Mesothelial cell of epicardium (in vitro differentiated cells): ENCODE measurements at regions not wholly inside any gene's neighbourhood (a gene's known extent, or its start where the extent isn't known, plus 50 kb on each side); places are given as distances from the start of the nearest gene placed in this dataset.

ENCODE experiments used
- DNase-seq, 2 experiments: peaks; one replicate each; pipeline ENCODE4 v3.0.0; 2021; ENCODE audit warnings: low spot score in 2 of 2; ENCODE audit not compliant: unreplicated experiment in 2 of 2
- H3K27ac Mint-ChIP-seq: 2 replicates; pipeline ENCODE4 v1.8.0; 2021; ENCODE audit warnings: mixed read lengths
- H3K27me3 Mint-ChIP-seq: 2 replicates; pipeline ENCODE4 v1.8.0; 2021; ENCODE audit warnings: low read depth, mixed read lengths
- H3K36me3 Mint-ChIP-seq: 2 replicates; pipeline ENCODE4 v1.8.0; 2021; ENCODE audit warnings: mixed read lengths
- H3K4me1 Mint-ChIP-seq: 2 replicates; pipeline ENCODE4 v1.8.0; 2021; ENCODE audit warnings: mixed read lengths
- H3K4me3 Mint-ChIP-seq: 2 replicates; pipeline ENCODE4 v1.8.0; 2021; ENCODE audit warnings: mild to moderate bottlenecking, moderate library complexity, mixed read lengths
- H3K9me3 Mint-ChIP-seq: 2 replicates; pipeline ENCODE4 v1.8.0; 2021; ENCODE audit warnings: mixed read lengths
- CTCF ChIP-seq: fragments of 200-600 bp; sonication (generic); IDR thresholded peaks from one replicate; pipeline ENCODE4 v1.5.0; 2021; ENCODE audit warnings: antibody characterized with exemption; ENCODE audit not compliant: unreplicated experiment

DNA sequence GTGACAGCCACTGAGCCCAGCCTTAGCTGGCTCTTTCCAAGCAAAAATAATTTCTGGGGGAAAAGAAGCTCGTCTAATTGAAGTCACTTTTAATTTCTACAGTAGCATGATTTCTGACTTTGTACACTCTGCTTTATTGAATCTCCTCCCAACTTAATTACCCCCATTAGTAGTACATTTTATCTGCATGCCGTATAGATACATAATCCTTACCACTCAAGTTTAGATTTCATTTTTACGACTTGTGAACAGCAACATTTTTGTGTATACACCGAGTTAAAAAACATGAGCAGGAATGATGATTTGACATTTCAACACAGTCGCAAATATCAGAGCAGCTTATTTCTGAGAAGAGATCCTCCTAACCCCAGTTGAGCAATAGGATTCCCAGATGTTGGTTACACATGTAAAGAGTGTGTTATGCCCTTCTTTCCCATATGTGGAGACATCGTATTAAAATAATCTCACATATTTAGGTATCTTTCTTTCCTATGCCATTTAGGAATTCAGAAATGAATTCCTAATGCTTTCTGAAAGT lies 127.3 kb upstream of the MTHFD1L start:
- Mint-ChIP-seq H3K4me3 (no peak overlapping the region), H3K4me1 (peaks cover 40% of the 10 kb centered on the region), H3K27me3 (no peaks in the 10 kb centered on the region), H3K36me3 (peaks cover 24% of the 10 kb centered on the region), H3K27ac (peak overlapping the region; percentile 39), H3K9me3 (no peaks in the 10 kb centered on the region)
- TF ChIP-seq CTCF = no peak
- DNase-seq = no peak

GRCh38 chr6:150739711-150740349 lies 125.7 kb upstream of the MTHFD1L start:
- Mint-ChIP-seq H3K4me1 (peaks cover 48% of the 10 kb centered on the region), H3K9me3 (no peaks in the 10 kb centered on the region), H3K27me3 (no peaks in the 10 kb centered on the region), H3K36me3 (peaks cover 10% of the 10 kb centered on the region), H3K4me3 (no peak overlapping the region), H3K27ac (peak overlapping the region; percentile 52)
- DNase-seq = no peak
- TF ChIP-seq CTCF = no peak

- TF ChIP-seq CTCF = no peak
- Mint-ChIP-seq H3K27me3 (no peaks in the 10 kb centered on the region), H3K9me3 (no peaks in the 10 kb centered on the region), H3K36me3 (peaks cover 7% of the 10 kb centered on the region), H3K4me3 (no peak overlapping the region), H3K4me1 (peaks cover 52% of the 10 kb centered on the region), H3K27ac (no peak overlapping the region)
- no peak for DNase-seq
Measured at GRCh38 chr6:150740453-150740852, 125.0 kb upstream of the MTHFD1L start.

- no peak for DNase-seq
- no peaks in the 10 kb centered on the region for H3K9me3 Mint-ChIP-seq
Measured at GRCh38 chr6:150741633-150742200, 123.8 kb upstream of the MTHFD1L start.

DNA sequence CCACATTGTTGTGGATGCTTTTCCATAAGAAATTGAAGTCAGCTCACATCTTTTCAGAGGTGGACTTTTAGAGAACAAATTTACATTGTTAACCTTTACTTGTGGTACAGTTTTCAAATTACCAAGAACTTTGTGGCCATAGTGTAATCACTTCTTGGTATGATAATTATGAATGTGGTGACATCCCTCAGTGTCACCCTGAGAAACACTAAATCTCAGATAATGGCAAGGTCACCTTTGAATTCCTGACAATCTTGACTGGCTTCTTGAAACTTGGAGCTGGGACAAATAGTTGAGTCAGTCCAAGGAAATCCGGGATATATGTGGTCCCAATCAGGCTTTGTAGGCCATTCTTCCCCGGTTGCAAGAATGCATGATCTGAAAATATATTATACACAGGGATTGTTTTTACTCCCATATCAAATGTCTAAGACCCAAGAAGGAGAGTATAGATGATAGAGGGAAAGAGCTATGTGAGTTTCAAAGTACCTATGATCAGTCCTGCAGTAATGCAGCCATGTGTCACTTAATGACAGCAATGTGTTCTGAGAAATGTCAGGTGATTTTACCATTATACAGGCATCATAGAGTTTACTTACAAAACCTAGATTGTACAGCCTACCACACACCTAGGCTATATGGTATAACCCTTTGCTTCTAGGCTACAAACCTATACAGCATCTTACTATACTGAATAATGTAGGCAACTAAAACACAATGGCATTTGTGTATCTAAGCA lies 120.8 kb upstream of the MTHFD1L start:
- H3K4me3 Mint-ChIP-seq = no peak overlapping the region
- no peak for DNase-seq
- no peak for TF ChIP-seq CTCF
- peak overlapping the region; percentile 44 for H3K27ac Mint-ChIP-seq
- H3K9me3 Mint-ChIP-seq = no peaks in the 10 kb centered on the region
- no peaks in the 10 kb centered on the region for H3K27me3 Mint-ChIP-seq
- peaks cover 67% of the 10 kb centered on the region for H3K4me1 Mint-ChIP-seq
- peaks cover 7% of the 10 kb centered on the region for H3K36me3 Mint-ChIP-seq

More at GRCh38 chr6:150741633-150742200, 123.8 kb upstream of the MTHFD1L start:
- Mint-ChIP-seq H3K4me3 (no peak overlapping the region), H3K4me1 (peaks cover 63% of the 10 kb centered on the region), H3K27ac (peak overlapping the region; percentile 21), H3K36me3 (peaks cover 7% of the 10 kb centered on the region), H3K27me3 (no peaks in the 10 kb centered on the region)
- no peak for TF ChIP-seq CTCF
